H1 (cell line): ENCODE measurements at regions not wholly inside any gene's neighbourhood (a gene's known extent, or its start where the extent isn't known, plus 50 kb on each side); places are given as distances from the start of the nearest gene placed in this dataset.

Source experiments
- CTCF ChIP-seq, 3 experiments: IDR thresholded peaks; 1 replicate in 2 of 3; 2 replicates in 1 of 3; pipeline versions ENCODE4 v1.5.1 to v1.6.1; 2011; ENCODE audit warnings: low read length in 3 of 3, mild to moderate bottlenecking in 3 of 3, inconsistent platforms in 2 of 3, low read depth in 1 of 3, moderate library complexity in 1 of 3; ENCODE audit not compliant: insufficient read depth in 1 of 3; ENCODE audit errors: control extremely low read depth in 1 of 3
- KDM5A ChIP-seq: fragments of 200-600 bp; IDR thresholded peaks from 2 replicates; pipeline ENCODE4 v1.7.1; 2012; ENCODE audit warnings: mild to moderate bottlenecking, low read length, inconsistent platforms, mixed read lengths
- RXRA ChIP-seq: IDR thresholded peaks from 2 replicates; pipeline ENCODE4 v1.6.1; 2011; ENCODE audit warnings: low read depth, mild to moderate bottlenecking, low read length, moderate library complexity; ENCODE audit not compliant: insufficient read depth
- SAP30 ChIP-seq: fragments of 300-600 bp; sonication (generic); IDR thresholded peaks from 2 replicates; pipeline ENCODE4 v1.7.1; 2012; ENCODE audit warnings: low read length, moderate library complexity, mild to moderate bottlenecking, inconsistent platforms; ENCODE audit not compliant: insufficient read depth, insufficient replicate concordance
- SIN3A ChIP-seq, 2 experiments: IDR thresholded peaks in 1 of 2; conservative IDR thresholded peaks in 1 of 2; 2 replicates each; pipeline ENCODE4 v1.6.1; 2011 to 2012; ENCODE audit warnings: low read length in 2 of 2, improper control_type of control experiment in 1 of 2, low read depth in 1 of 2, mild to moderate bottlenecking in 1 of 2
- SIX5 ChIP-seq: IDR thresholded peaks from 2 replicates; pipeline ENCODE4 v1.6.1; 2011; ENCODE audit warnings: mild to moderate bottlenecking, low read depth, low read length
- ZNF274 ChIP-seq: IDR thresholded peaks from 2 replicates; pipeline ENCODE4 v1.7.0; 2012; ENCODE audit warnings: low read length, borderline replicate concordance; ENCODE audit errors: extremely low read depth

- TF ChIP-seq CTCF (IDR thresholded peaks at IDR 0.05; ENCODE audit: control extremely low read depth in 1 of 3, insufficient read depth in 1 of 3, low read depth in 1 of 3, low read length in 3 of 3) (no peak), SAP30 (no peak), SIN3A (conservative IDR thresholded peaks at IDR 0.05 in 1 of 2, IDR thresholded peaks at IDR 0.05 in 1 of 2; ENCODE audit: low read depth in 1 of 2, low read length in 2 of 2) (no peak), KDM5A (no peak), SIX5 (no peak), ZNF274 (no peak), RXRA (no peak)
- TF ChIP-seq, all 59 proteins: peak for 0
These were observed 230.1 kb upstream of the CELF2 start (continued) for GRCh38 chr10:10787586-10787985.
